ENCODE measurements at regions not wholly inside any gene's neighbourhood (a gene's known extent, or its start where the extent isn't known, plus 50 kb on each side); places are given as distances from the start of the nearest gene placed in this dataset.
"Not testable (repeated sequence)": the region's sequence is repeated elsewhere in the genome, so short reads cannot be mapped to it uniquely, and the experiment has no call there.

GRCh38 chr10:64118736-64119135, 597.5 kb downstream of the REEP3 start:
- intact Hi-C loops (cut with micrococcal nuclease; ENCODE audit: unreplicated experiment), result no loop called here
- H4K20me1 ChIP-seq (ENCODE audit: insufficient read depth, low read length), result no peaks in the 10 kb centered on the region
- no peaks in the 10 kb centered on the region for H3K36me3 ChIP-seq (replicated peaks in 1 of 2; ENCODE audit: control insufficient read depth in 1 of 2, insufficient read depth in 2 of 2, low read length in 2 of 2)
- no peak overlapping the region for H3K4me2 ChIP-seq (ENCODE audit: low read depth, low read length)
- 53% methylated on average over 2 of the region's 2 CpGs for WGBS (ENCODE audit: low lambda C conversion rate)
- ATAC-seq, result no peak
- BruUV-seq (replicated peaks), result no TSS peak
- TF ChIP-seq GLMP (CRISPR knock-in tag; IDR thresholded peaks at IDR 0.05; ENCODE audit: borderline replicate concordance), result no peak
- no peak overlapping the region for H2AFZ ChIP-seq (ENCODE audit: low read length)
- in situ Hi-C loops (cut with HindIII; ENCODE audit: extremely low pct_ligation_motif_present, low pct_unique_long_range_greater_than_20kb), result no loop called here
- H3K9me3 ChIP-seq (ENCODE audit: low read length), result no peaks in the 10 kb centered on the region
- no peak overlapping the region for H3K27ac ChIP-seq (ENCODE audit: extremely low read length, insufficient read depth, low read length)
- no peak for FAIRE-seq
- CTCF ChIA-PET (ENCODE audit: low intra/inter-chr PET ratio, low total read pairs), result no interaction called here
- H3K79me2 ChIP-seq (ENCODE audit: insufficient read depth, low read length), result no peaks in the 10 kb centered on the region
- peaks cover 27% of the 10 kb centered on the region for H3K4me1 ChIP-seq (ENCODE audit: insufficient read depth, low read length)
- H3K4me3 ChIP-seq (replicated peaks in 1 of 3; ENCODE audit: insufficient read depth in 1 of 3, low read depth in 2 of 3, low read length in 3 of 3), result no peak overlapping the region
- no peaks in the 10 kb centered on the region for H3K27me3 ChIP-seq (ENCODE audit: control insufficient read depth in 1 of 2, insufficient read depth in 2 of 2, low read length in 2 of 2)
- POLR2A ChIA-PET, result no interaction called here
- H3K9ac ChIP-seq (ENCODE audit: insufficient read depth, low read depth, low read length), result no peak overlapping the region
- no peak for DNase-seq (ENCODE audit: low spot score)

GRCh38 chr10:64120301-64120980, 599.2 kb downstream of the REEP3 start:
- H3K27me3 ChIP-seq (ENCODE audit: control insufficient read depth in 1 of 2, insufficient read depth in 2 of 2, low read length in 2 of 2); H3K4me3 ChIP-seq (replicated peaks in 1 of 3; ENCODE audit: insufficient read depth in 1 of 3, low read depth in 2 of 3, low read length in 3 of 3); BruUV-seq (replicated peaks); H3K27ac ChIP-seq (ENCODE audit: extremely low read length, insufficient read depth, low read length); in situ Hi-C loops (cut with HindIII; ENCODE audit: extremely low pct_ligation_motif_present, low pct_unique_long_range_greater_than_20kb); H3K9ac ChIP-seq (ENCODE audit: insufficient read depth, low read depth, low read length); H4K20me1 ChIP-seq (ENCODE audit: insufficient read depth, low read length); H3K79me2 ChIP-seq (ENCODE audit: insufficient read depth, low read length); CTCF ChIA-PET (ENCODE audit: low intra/inter-chr PET ratio, low total read pairs); FAIRE-seq; ATAC-seq; H2AFZ ChIP-seq (ENCODE audit: low read length); POLR2A ChIA-PET; intact Hi-C loops (cut with micrococcal nuclease; ENCODE audit: unreplicated experiment); H3K4me2 ChIP-seq (ENCODE audit: low read depth, low read length); H3K36me3 ChIP-seq (replicated peaks in 1 of 2; ENCODE audit: control insufficient read depth in 1 of 2, insufficient read depth in 2 of 2, low read length in 2 of 2); DNase-seq (ENCODE audit: low spot score); H3K9me3 ChIP-seq (ENCODE audit: low read length); TF ChIP-seq FOXA1 (IDR thresholded peaks at IDR 0.05): not testable (repeated sequence)
- H3K4me1 ChIP-seq (ENCODE audit: insufficient read depth, low read length), result peaks cover 27% of the 10 kb centered on the region
- peak; percentile 67 for TF ChIP-seq FOXA1 (CRISPR knock-in tag; IDR thresholded peaks at IDR 0.05)
- peak; percentile 46; the same call in 1 of the 2 replicates for TF ChIP-seq FOXA3 (CRISPR knock-in tag; IDR thresholded peaks at IDR 0.05)
- TF ChIP-seq, protein P1, sequence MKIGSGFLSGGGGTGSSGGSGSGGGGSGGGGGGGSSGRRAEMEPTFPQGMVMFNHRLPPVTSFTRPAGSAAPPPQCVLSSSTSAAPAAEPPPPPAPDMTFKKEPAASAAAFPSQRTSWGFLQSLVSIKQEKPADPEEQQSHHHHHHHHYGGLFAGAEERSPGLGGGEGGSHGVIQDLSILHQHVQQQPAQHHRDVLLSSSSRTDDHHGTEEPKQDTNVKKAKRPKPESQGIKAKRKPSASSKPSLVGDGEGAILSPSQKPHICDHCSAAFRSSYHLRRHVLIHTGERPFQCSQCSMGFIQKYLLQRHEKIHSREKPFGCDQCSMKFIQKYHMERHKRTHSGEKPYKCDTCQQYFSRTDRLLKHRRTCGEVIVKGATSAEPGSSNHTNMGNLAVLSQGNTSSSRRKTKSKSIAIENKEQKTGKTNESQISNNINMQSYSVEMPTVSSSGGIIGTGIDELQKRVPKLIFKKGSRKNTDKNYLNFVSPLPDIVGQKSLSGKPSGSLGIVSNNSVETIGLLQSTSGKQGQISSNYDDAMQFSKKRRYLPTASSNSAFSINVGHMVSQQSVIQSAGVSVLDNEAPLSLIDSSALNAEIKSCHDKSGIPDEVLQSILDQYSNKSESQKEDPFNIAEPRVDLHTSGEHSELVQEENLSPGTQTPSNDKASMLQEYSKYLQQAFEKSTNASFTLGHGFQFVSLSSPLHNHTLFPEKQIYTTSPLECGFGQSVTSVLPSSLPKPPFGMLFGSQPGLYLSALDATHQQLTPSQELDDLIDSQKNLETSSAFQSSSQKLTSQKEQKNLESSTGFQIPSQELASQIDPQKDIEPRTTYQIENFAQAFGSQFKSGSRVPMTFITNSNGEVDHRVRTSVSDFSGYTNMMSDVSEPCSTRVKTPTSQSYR (CRISPR knock-in tag; IDR thresholded peaks at IDR 0.05; ENCODE audit: borderline replicate concordance), result peak; percentile 75; the same call in 1 of the 2 replicates
- peak; percentile 21; the same call in 1 of the 2 replicates for TF ChIP-seq ZNF687 (CRISPR knock-in tag; IDR thresholded peaks at IDR 0.05)
- 77% methylated on average over 18 of the region's 23 CpGs for WGBS (ENCODE audit: low lambda C conversion rate)

Measured in HepG2 (cell line).